HG03354 (cell line): ENCODE measurements at regions not wholly inside any gene's neighbourhood (a gene's known extent, or its start where the extent isn't known, plus 50 kb on each side); places are given as distances from the start of the nearest gene placed in this dataset.

Experiments
- ATAC-seq: cut with Tn5 transposase; IDR thresholded peaks from one replicate; pipeline ENCODE4 v1.9.1; 2021; ENCODE audit warnings: mild to moderate bottlenecking; ENCODE audit not compliant: unreplicated experiment, poor library complexity, severe bottlenecking

- no peak for ATAC-seq
Observed at GRCh38 chr17:79218825-79219200, 144.2 kb downstream of the ENGASE start.

DNA sequence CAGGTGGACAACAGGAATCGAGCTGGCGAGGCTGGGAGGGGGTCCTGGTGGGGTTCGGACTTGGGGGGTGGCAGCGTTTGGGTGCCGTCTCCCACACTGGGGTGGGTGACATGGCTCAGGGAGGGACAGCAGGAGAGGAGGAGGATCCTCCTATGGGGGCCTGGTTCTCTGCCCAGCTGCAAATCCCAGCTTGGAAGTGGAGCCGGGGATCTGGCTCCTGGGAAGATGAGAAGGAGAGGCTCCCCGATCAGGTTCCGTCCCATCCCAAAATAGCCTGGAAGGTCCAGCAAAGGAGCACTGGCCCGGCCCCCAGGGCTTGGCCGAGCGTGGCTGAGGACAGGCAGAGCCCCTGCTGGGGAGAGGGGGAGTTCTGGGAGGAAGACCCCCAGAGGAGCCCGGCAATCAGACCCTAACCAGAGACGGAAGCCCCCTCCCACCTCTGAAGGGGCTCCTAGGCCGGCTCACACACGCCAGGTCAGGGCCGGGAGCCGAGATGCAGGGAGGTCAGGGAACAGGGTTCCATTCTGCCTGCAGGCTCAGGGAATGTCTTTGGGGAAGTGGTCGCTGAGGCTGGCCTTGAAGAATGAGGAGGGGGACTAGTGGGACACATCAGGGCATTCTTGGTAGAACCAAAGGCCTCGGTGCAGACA lies 143.7 kb downstream of the ENGASE start:
- no peak for ATAC-seq

- no peak for ATAC-seq
Observed at GRCh38 chr17:79217473-79218135, 143.0 kb downstream of the ENGASE start.

GRCh38 chr17:79216826-79217225 lies 142.2 kb downstream of the ENGASE start:
- ATAC-seq = no peak

DNA sequence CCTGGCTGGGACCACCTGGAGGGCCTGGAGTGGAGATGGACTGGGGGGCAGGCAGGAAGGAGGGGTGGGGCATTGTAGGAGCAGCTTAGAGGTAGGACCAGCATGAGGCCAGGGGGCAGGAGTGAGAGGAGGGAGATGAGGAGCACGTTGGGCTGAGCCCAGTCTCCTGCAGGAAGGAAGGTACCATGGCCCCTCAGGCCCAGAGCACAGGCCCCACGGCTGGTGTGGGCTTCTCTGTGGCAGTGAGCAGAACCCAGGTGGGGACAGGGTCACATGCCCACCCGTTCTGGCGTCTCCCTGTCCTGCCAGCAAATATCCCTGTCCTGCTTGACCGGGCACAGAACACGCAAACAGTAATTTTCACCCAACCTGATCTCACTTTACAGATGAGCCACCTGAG lies 141.8 kb downstream of the ENGASE start:
- ATAC-seq = no peak

GRCh38 chr17:79215631-79216030 lies 141.0 kb downstream of the ENGASE start:
- no peak for ATAC-seq

DNA sequence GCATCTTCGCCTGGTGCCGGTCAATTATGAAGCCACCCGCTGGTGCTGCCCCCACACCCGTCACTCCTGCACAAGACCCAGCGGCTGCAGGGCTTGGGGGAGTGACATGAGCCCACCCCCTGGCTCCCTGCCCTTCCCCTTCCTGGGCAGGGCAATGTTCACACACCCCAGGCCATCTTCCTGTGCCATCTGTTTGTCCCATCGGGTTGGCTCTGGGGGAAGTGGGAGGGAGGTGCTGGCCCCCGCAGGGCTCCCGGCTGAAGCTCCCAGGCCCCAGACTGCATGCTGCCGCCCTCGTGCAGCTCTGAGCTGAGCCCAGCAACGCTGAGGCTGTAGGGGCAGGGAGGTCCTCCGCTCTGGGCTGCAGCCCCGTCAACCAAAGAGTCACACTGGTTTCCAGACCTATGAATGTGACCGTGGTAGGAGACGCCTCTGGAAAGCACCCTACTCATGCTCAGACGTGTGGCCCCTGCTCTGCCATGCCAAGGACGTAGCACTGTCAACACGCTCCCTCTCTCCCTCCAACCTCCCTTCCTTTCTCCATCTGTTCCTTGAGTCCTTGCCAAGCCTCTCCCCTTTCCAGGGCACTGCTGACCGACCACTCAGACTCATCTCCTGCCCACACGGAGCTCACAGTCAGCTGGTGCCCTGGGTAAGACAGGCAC lies 140.4 kb downstream of the ENGASE start:
- no peak for ATAC-seq

- no peak for ATAC-seq
Observed at GRCh38 chr17:79214459-79214858, 139.8 kb downstream of the ENGASE start.

DNA sequence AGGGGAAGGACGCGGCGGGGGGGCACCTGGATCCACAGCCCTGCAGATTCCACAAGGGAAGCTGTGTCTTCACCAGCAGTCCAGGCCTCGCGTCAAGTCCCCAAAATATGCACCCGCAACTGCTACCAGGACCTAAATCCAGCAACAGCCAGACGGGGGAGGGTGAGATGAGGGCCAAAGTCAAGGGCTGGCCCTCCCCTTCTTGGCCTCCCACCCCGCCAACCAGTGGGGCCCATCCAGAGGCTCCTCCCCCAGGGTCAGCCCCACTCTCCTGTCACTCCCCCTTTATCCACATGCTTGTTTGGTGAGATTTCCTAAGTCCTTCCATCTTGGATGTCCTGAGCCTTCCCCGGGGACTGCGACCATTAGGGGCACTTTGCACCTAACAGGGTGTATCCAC lies 138.7 kb downstream of the ENGASE start:
- ATAC-seq = no peak

DNA sequence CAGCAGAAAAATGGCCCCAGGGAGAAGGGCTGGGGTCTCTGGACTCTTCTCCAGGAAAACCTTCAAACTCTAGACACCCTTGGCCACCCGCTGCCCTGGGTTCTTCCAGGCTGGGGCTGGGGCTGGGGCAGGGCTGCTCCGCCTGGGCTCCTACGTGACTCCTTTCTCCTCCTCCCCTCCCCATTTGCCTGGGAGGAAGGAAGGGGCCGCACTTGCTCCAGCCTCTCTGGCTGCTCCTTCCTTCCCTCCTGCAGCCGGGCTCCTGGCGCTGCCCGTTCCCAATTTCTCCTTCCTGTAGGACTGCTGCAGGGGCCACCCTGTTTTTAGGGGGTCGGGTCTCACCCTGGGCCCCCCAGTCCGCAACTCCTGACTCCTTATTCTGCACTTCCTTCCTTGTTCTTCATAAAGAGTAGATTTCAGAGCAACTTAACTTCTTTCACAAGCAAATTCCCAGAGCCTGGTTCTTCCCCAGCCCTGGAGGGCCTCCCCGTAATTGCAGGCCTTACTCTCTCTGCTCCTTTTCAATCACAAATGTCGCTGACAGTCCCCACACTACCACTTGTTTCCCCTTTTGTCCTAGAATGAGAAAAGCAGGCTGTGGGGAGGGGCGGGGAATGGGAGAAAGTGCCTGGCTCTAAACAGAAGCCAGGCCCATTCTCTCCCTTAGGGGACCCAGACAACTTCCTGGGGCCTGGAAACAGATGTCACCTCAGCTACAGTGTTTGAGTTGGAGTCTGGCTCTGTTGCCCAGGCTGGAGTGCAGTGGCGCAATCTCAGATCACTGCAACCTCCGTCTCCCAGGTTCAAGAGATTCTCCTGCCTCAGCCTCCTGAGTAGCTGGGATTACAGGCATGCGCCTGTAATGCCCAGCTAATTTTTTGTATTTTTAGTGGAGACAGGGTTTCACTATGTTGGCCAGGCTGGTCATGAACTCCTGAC lies 137.8 kb downstream of the ENGASE start:
- ATAC-seq = no peak

GRCh38 chr17:79211061-79211770 lies 136.6 kb downstream of the ENGASE start:
- no peak for ATAC-seq

DNA sequence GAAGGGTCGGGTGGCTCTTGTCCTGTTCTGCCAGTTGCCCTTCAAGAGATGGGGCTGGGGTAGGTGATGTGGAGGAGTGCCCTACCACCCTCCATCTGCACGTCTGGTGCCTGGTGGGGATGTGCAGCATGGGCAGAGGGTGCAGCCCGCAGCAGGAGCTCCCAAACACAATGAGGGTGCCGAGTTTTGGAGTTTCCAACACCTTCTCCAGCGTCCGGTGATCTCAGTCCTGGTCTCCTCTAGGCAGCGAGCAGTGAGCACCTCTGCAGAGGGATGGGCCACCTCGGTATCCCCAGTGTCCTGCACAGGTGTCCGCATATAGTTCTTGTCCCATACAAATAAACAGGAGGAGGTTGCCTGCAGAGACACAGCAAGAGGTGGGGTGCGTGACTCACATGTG lies 136.0 kb downstream of the ENGASE start:
- no peak for ATAC-seq

GRCh38 chr17:79207960-79208359 lies 133.3 kb downstream of the ENGASE start:
- no peak for ATAC-seq

GRCh38 chr17:79205688-79206205 lies 131.1 kb downstream of the ENGASE start:
- no peak for ATAC-seq

GRCh38 chr17:79204261-79204660 lies 129.6 kb downstream of the ENGASE start:
- no peak for ATAC-seq

GRCh38 chr17:79203657-79204056 lies 129.0 kb downstream of the ENGASE start:
- ATAC-seq = no peak

DNA sequence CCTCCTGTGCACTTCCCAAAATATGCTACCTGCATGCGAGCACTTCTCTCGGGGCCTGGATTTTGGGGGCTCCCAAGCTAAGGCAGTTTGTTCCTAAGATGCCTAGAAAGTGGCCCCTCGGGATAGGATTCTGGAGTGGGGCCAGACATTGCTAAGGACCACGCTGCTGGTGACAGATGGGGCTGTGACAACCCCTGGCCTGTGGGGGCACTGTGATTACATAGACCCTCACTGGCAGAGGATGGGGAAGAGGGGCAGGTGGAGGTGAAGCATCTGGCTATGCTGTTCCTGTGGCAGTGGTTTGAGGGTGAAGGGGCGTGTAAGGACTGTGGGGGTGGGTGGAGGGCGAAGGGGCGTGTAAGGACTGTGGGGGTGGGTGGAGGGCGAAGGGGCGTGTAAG lies 128.4 kb downstream of the ENGASE start:
- ATAC-seq = no peak

- no peak for ATAC-seq
Observed at GRCh38 chr17:79202480-79202879, 127.9 kb downstream of the ENGASE start.

- no peak for ATAC-seq
Observed at GRCh38 chr17:79201536-79202227, 127.1 kb downstream of the ENGASE start.
